BJ (cell line): ENCODE measurements at regions not wholly inside any gene's neighbourhood (a gene's known extent, or its start where the extent isn't known, plus 50 kb on each side); places are given as distances from the start of the nearest gene placed in this dataset.

Source experiments
- CTCF ChIA-PET: fragments of 350-600 bp; formaldehyde crosslinking; extraction: SDS; loops from one replicate; lab custom pipeline; 2021; ENCODE audit warnings: antibody characterized with exemption, inconsistent platforms; lab: Yijun Ruan, JAX
- POLR2A ChIA-PET: fragments of 300-600 bp; sonication (Branson Sonifier 250); formaldehyde crosslinking; extraction: SDS; loops from one replicate; lab custom pipeline; 2021; ENCODE audit warnings: antibody characterized with exemption; lab: Charles Lee
- DNase-seq: peaks from one replicate; pipeline ENCODE4 v3.0.0-alpha.2; 2011; ENCODE audit warnings: low read depth
- H3K27me3 ChIP-seq: 2 replicates; pipeline ENCODE4 v1.6.0; 2011; ENCODE audit warnings: low read length; ENCODE audit not compliant: control insufficient read depth, insufficient read depth
- H3K36me3 ChIP-seq: 2 replicates; pipeline ENCODE4 v1.5.1; 2011; ENCODE audit warnings: low read length; ENCODE audit not compliant: control insufficient read depth, insufficient read depth
- H3K4me3 ChIP-seq: 2 replicates; pipeline ENCODE4 v1.5.1; 2011; ENCODE audit warnings: low read depth, mild to moderate bottlenecking, control low read depth, low read length
- TF ChIP-seq, protein P1 (sequence below): IDR thresholded peaks from 2 replicates; pipeline ENCODE4 v1.5.1; 2011; ENCODE audit warnings: low read depth, mild to moderate bottlenecking, control low read depth, inconsistent platforms, low read length, moderate library complexity; ENCODE audit not compliant: insufficient read depth

DNA sequence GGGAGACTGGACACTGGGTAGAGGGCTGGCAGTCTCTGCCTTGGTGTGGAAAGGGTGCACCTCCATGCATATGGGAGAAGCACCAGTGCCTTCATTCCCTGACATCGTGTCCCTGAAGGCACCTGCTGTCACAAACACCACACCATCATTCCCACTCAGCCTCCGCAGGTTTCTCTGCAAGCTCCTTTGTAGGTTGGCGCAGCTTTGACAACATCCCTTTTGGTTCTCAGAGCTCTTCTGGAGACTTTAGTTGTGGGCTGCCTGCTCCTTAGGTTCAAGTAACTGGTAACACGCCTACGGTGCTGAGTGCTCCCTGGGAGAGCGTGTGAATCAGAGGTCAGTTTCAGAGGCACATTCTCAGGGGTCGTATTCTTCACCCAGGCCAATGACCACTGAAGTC lies 50.2 kb upstream of the TULP4 start:
- H3K4me3 ChIP-seq, result no peak overlapping the region
- TF ChIP-seq, protein P1, sequence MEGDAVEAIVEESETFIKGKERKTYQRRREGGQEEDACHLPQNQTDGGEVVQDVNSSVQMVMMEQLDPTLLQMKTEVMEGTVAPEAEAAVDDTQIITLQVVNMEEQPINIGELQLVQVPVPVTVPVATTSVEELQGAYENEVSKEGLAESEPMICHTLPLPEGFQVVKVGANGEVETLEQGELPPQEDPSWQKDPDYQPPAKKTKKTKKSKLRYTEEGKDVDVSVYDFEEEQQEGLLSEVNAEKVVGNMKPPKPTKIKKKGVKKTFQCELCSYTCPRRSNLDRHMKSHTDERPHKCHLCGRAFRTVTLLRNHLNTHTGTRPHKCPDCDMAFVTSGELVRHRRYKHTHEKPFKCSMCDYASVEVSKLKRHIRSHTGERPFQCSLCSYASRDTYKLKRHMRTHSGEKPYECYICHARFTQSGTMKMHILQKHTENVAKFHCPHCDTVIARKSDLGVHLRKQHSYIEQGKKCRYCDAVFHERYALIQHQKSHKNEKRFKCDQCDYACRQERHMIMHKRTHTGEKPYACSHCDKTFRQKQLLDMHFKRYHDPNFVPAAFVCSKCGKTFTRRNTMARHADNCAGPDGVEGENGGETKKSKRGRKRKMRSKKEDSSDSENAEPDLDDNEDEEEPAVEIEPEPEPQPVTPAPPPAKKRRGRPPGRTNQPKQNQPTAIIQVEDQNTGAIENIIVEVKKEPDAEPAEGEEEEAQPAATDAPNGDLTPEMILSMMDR, result no peak
- ChIA-PET POLR2A (no interaction called here), CTCF (interaction anchor here (0.7 to 1.2 kb wide), 3 partner anchors 9 to 429 kb away, joined by 3 read pairs; no protein-coding TSS in a partner anchor)
- no peak for DNase-seq
- no peaks in the 10 kb centered on the region for H3K27me3 ChIP-seq
- H3K36me3 ChIP-seq, result no peaks in the 10 kb centered on the region
